ENCODE measurements at regions not wholly inside any gene's neighbourhood (a gene's known extent, or its start where the extent isn't known, plus 50 kb on each side); places are given as distances from the start of the nearest gene placed in this dataset.

GRCh38 chr3:6449099-6449498 lies 411.8 kb upstream of the GRM7 start:
- no peak for TF ChIP-seq GATA3 (IDR thresholded peaks at IDR 0.05; ENCODE audit: low read depth, low read length)

GRCh38 chr3:6452974-6453373 lies 407.9 kb upstream of the GRM7 start:
- no peak for TF ChIP-seq GATA2 (IDR thresholded peaks at IDR 0.05; ENCODE audit: low read depth, low read length)
- TF ChIP-seq GATA3 (IDR thresholded peaks at IDR 0.05; ENCODE audit: low read depth, low read length), result no peak

- TF ChIP-seq GATA2 (IDR thresholded peaks at IDR 0.05; ENCODE audit: low read depth, low read length) (no peak), GATA3 (IDR thresholded peaks at IDR 0.05; ENCODE audit: low read depth, low read length) (no peak)
Observed at GRCh38 chr3:6455031-6455430, 405.9 kb upstream of the GRM7 start.

GRCh38 chr3:6467186-6467585 lies 393.7 kb upstream of the GRM7 start:
- no peak for TF ChIP-seq GATA3 (IDR thresholded peaks at IDR 0.05; ENCODE audit: low read depth, low read length)
- TF ChIP-seq GATA2 (IDR thresholded peaks at IDR 0.05; ENCODE audit: low read depth, low read length), result no peak

GRCh38 chr3:6468589-6468988 lies 392.3 kb upstream of the GRM7 start:
- TF ChIP-seq GATA2 (IDR thresholded peaks at IDR 0.05; ENCODE audit: low read depth, low read length) (no peak), GATA3 (IDR thresholded peaks at IDR 0.05; ENCODE audit: low read depth, low read length) (no peak)

DNA sequence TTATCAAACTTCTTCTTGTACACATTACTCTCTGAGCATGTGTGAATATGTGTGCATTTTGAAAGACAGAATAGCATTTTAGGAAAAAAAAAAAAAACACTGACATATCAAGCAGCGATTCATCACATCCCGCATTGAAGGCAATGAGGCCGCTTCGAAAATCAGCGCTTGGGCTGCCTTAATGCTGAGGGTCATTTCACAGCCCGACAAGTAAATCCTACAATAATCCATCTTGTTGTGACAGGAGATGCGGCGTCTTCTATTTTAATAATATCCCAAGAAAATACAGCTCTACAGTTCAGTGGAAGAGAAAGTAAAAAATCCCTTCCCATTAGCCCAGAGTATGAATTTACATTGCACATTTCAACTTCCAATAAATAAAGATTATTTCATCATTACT lies 389.2 kb upstream of the GRM7 start:
- TF ChIP-seq GATA2 (IDR thresholded peaks at IDR 0.05; ENCODE audit: low read depth, low read length), result no peak
- TF ChIP-seq GATA3 (IDR thresholded peaks at IDR 0.05; ENCODE audit: low read depth, low read length), result no peak

DNA sequence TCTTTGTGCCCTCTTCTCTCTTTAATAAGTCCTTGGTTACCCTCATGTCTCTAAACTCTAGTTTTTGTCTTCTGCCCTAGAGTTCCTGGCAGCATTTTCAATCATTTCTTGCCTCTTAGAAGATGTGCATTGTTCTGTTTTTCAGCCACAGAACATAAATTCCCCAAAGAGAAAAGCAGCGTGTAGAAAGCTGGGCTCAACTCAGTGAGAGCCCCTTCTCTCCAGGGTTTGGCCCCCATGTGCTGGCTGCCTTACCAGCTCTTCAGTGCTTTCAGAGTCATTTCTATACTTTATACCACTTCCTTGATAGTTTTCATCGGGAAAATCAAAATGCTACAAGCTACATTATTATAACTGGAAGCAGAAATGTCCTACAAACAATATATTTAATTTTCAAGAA lies 369.1 kb upstream of the GRM7 start:
- no peak for TF ChIP-seq GATA2 (IDR thresholded peaks at IDR 0.05; ENCODE audit: low read depth, low read length)
- no peak for TF ChIP-seq GATA3 (IDR thresholded peaks at IDR 0.05; ENCODE audit: low read depth, low read length)

- TF ChIP-seq GATA2 (IDR thresholded peaks at IDR 0.05; ENCODE audit: low read depth, low read length) (no peak), GATA3 (IDR thresholded peaks at IDR 0.05; ENCODE audit: low read depth, low read length) (no peak)
Observed at GRCh38 chr3:6492306-6492705, 368.6 kb upstream of the GRM7 start.

DNA sequence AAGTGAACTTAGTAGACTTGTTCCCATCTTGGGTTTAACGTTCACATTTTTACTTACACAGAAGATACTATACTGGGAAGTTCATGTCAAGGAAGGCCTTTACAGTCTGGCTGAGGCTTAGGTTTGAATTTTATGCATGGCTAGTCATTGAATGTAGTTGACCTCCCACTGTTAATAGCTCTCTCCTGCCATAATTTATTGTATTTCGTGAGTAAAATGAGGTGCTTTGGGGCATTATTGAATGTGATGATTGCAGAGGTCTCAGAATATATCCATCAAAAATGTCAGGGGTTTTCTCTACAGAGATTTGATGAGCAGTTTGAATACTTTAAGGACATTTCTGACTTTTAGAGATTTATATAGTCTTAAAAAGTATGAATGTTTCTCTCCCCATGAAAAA lies 356.6 kb upstream of the GRM7 start:
- TF ChIP-seq GATA3 (IDR thresholded peaks at IDR 0.05; ENCODE audit: low read depth, low read length) (no peak), GATA2 (IDR thresholded peaks at IDR 0.05; ENCODE audit: low read depth, low read length) (no peak)

GRCh38 chr3:6504834-6505233 lies 356.1 kb upstream of the GRM7 start:
- TF ChIP-seq GATA2 (IDR thresholded peaks at IDR 0.05; ENCODE audit: low read depth, low read length), result no peak
- TF ChIP-seq GATA3 (IDR thresholded peaks at IDR 0.05; ENCODE audit: low read depth, low read length), result no peak

DNA sequence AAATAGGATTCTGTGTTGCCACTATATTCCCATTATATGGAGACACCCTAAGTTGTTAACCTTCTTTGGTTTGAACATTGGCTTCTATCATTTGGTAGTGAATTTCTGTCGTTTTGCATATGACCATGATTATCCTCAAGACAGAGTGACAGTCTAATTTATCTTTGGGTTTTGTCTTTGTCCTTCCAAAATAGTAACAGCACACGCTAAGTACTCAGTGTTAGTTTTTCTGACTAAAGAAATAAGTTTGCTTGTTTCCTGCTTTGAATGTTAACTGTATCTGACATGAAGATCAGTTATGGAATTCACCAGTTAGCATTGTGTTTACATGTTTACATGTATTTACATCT lies 352.5 kb upstream of the GRM7 start:
- TF ChIP-seq GATA2 (IDR thresholded peaks at IDR 0.05; ENCODE audit: low read depth, low read length) (no peak), GATA3 (IDR thresholded peaks at IDR 0.05; ENCODE audit: low read depth, low read length) (no peak)

GRCh38 chr3:6509576-6509975 lies 351.3 kb upstream of the GRM7 start:
- no peak for TF ChIP-seq GATA3 (IDR thresholded peaks at IDR 0.05; ENCODE audit: low read depth, low read length)
- TF ChIP-seq GATA2 (IDR thresholded peaks at IDR 0.05; ENCODE audit: low read depth, low read length), result no peak

DNA sequence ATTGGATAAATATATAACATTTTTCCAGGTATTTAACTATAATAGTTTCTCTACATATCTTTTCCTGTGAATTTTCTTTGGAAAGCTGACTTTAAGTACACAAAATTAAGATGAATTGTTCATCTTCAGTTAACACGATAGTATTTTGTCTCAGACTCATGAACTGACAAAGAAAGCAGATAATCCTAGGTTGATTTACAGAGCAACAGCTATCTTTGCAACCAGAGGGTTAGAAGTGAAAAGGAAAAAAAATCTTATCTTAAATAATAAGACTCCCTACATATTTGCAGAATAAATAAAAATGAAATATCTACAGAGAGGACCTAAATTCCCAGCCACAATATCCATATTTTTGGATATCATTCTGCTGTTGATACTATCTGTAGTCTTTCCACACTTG lies 350.2 kb upstream of the GRM7 start:
- TF ChIP-seq GATA2 (IDR thresholded peaks at IDR 0.05; ENCODE audit: low read depth, low read length) (no peak), GATA3 (IDR thresholded peaks at IDR 0.05; ENCODE audit: low read depth, low read length) (no peak)

GRCh38 chr3:6512172-6512800 lies 348.6 kb upstream of the GRM7 start:
- TF ChIP-seq GATA3 (IDR thresholded peaks at IDR 0.05; ENCODE audit: low read depth, low read length) (no peak), GATA2 (IDR thresholded peaks at IDR 0.05; ENCODE audit: low read depth, low read length) (no peak)

- TF ChIP-seq GATA2 (IDR thresholded peaks at IDR 0.05; ENCODE audit: low read depth, low read length) (no peak), GATA3 (IDR thresholded peaks at IDR 0.05; ENCODE audit: low read depth, low read length) (no peak)
Observed at GRCh38 chr3:6516143-6516542, 344.8 kb upstream of the GRM7 start.

DNA sequence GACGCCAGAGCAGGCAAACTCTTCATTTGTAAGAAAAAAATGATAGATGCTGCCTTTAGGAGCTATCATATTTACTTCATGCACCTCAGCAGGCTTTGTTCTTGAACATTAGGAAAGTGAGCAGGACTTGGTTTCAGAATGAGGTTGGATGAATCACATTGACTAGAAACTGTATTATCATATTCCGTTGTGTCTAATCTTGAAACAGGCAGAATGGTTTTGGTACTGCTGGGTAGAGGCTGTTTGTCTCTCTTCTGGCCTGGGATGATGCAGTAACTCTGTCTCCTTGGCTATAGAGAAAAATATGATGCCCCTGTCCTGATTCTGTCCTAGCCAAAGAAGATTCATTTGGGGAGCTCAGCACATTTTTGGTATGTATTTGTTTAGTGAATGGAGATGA lies 344.2 kb upstream of the GRM7 start:
- TF ChIP-seq GATA3 (IDR thresholded peaks at IDR 0.05; ENCODE audit: low read depth, low read length) (no peak), GATA2 (IDR thresholded peaks at IDR 0.05; ENCODE audit: low read depth, low read length) (no peak)
